Brain microvascular endothelial cell (primary cell): ENCODE measurements at regions not wholly inside any gene's neighbourhood (a gene's known extent, or its start where the extent isn't known, plus 50 kb on each side); places are given as distances from the start of the nearest gene placed in this dataset.

ENCODE experiments used
- DNase-seq: peaks from one replicate; pipeline ENCODE4 v3.0.0-alpha.2; 2020
- H3K27ac ChIP-seq: fragments of 250-450 bp; sonication (Bioruptor Pico); 2 replicates; pipeline ENCODE4 v1.5.1; 2020; ENCODE audit warnings: mild to moderate bottlenecking, moderate library complexity
- H3K27me3 ChIP-seq: fragments of 250-450 bp; sonication (Bioruptor Pico); replicated peaks from 2 replicates; pipeline ENCODE4 v1.5.1; 2020; ENCODE audit warnings: mild to moderate bottlenecking
- H3K36me3 ChIP-seq: fragments of 250-450 bp; sonication (Bioruptor Pico); replicated peaks from 2 replicates; pipeline ENCODE4 v1.5.1; 2020; ENCODE audit warnings: mild to moderate bottlenecking
- H3K4me3 ChIP-seq: 2 replicates; pipeline ENCODE4 v1.5.1; 2011; ENCODE audit warnings: low read depth, mild to moderate bottlenecking, control low read depth, low read length, moderate library complexity
- CTCF ChIP-seq: IDR thresholded peaks from 2 replicates; pipeline ENCODE4 v1.5.1; 2011; ENCODE audit warnings: low read depth, mild to moderate bottlenecking, moderate library complexity, low read length, control low read depth, inconsistent platforms; ENCODE audit errors: missing control alignments
- in situ Hi-C: cut with HindIII; loops from 2 replicates; pipeline ENCODE4 v1.10.0; 2017; ENCODE audit warnings: low sequenced_read_pairs, low pct_ligation_motif_present

GRCh38 chr13:109971456-109972090 is 185.2 kb upstream of the IRS2 start:
- TF ChIP-seq CTCF = no peak
- Histone ChIP-seq H3K27ac (no peak overlapping the region), H3K36me3 (no peaks in the 10 kb centered on the region), H3K27me3 (no peaks in the 10 kb centered on the region), H3K4me3 (no peak overlapping the region)
- in situ Hi-C loops = no loop called here
- DNase-seq = no peak

- DNase-seq = no peak
- Histone ChIP-seq H3K27ac (no peak overlapping the region), H3K27me3 (no peaks in the 10 kb centered on the region), H3K36me3 (no peaks in the 10 kb centered on the region), H3K4me3 (no peak overlapping the region)
- no peak for TF ChIP-seq CTCF
- in situ Hi-C loops = no loop called here
Observed at GRCh38 chr13:109971006-109971405, 184.6 kb upstream of the IRS2 start.

GRCh38 chr13:109968876-109969577 is 182.6 kb upstream of the IRS2 start:
- no peak overlapping the region for H3K27ac ChIP-seq
- no peak overlapping the region for H3K4me3 ChIP-seq
- no peaks in the 10 kb centered on the region for H3K36me3 ChIP-seq
- in situ Hi-C loops = no loop called here
- no peak for DNase-seq
- no peaks in the 10 kb centered on the region for H3K27me3 ChIP-seq
- TF ChIP-seq CTCF = no peak

GRCh38 chr13:109963960-109964563 is 177.7 kb upstream of the IRS2 start:
- DNase-seq = no peak
- no peaks in the 10 kb centered on the region for H3K36me3 ChIP-seq
- no peak overlapping the region for H3K4me3 ChIP-seq
- H3K27me3 ChIP-seq = no peaks in the 10 kb centered on the region
- in situ Hi-C loops = no loop called here
- H3K27ac ChIP-seq = no peak overlapping the region
- TF ChIP-seq CTCF = no peak

- no peak for TF ChIP-seq CTCF
- no peak for DNase-seq
- Histone ChIP-seq H3K27me3 (no peaks in the 10 kb centered on the region), H3K4me3 (no peak overlapping the region), H3K36me3 (no peaks in the 10 kb centered on the region), H3K27ac (no peak overlapping the region)
- in situ Hi-C loops = no loop called here
Observed at GRCh38 chr13:109963384-109963783, 177.0 kb upstream of the IRS2 start.
